GM20000 (cell line): ENCODE measurements at regions not wholly inside any gene's neighbourhood (a gene's known extent, or its start where the extent isn't known, plus 50 kb on each side); places are given as distances from the start of the nearest gene placed in this dataset.
"Not testable (repeated sequence)": the region's sequence is repeated elsewhere in the genome, so short reads cannot be mapped to it uniquely, and the experiment has no call there.

Experiments
- DNase-seq: peaks from one replicate; pipeline ENCODE4 v3.0.0; 2012; ENCODE audit warnings: low spot score
- TF ChIP-seq, protein P1 (sequence below): IDR thresholded peaks from 2 replicates; pipeline ENCODE4 v1.5.1; 2012; ENCODE audit warnings: mild to moderate bottlenecking, control low read depth; ENCODE audit errors: extremely low read depth, missing control alignments

DNA sequence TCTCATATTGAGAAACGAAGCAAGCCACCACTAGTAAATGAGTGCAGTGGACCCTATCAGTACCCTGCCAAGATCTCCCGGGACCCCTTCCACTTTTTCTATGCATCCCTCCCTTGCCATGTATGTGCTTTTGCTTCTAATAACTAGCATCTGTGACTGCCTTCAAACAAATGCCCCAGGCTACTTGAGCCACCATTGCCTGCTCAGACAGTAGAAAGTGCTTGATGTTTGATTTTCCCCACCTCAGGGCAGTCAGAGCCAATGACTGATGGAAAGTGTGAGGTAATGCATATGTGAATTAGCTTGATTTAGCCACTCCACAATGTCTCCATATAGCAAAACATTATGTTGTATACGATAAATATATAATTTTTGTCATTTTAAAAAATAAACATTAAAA, 797.3 kb upstream of the ACO1 start:
- no peak for DNase-seq
- TF ChIP-seq, protein P1, sequence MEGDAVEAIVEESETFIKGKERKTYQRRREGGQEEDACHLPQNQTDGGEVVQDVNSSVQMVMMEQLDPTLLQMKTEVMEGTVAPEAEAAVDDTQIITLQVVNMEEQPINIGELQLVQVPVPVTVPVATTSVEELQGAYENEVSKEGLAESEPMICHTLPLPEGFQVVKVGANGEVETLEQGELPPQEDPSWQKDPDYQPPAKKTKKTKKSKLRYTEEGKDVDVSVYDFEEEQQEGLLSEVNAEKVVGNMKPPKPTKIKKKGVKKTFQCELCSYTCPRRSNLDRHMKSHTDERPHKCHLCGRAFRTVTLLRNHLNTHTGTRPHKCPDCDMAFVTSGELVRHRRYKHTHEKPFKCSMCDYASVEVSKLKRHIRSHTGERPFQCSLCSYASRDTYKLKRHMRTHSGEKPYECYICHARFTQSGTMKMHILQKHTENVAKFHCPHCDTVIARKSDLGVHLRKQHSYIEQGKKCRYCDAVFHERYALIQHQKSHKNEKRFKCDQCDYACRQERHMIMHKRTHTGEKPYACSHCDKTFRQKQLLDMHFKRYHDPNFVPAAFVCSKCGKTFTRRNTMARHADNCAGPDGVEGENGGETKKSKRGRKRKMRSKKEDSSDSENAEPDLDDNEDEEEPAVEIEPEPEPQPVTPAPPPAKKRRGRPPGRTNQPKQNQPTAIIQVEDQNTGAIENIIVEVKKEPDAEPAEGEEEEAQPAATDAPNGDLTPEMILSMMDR: no peak

GRCh38 chr9:31588006-31588405, 796.4 kb upstream of the ACO1 start:
- TF ChIP-seq, protein P1: no peak

GRCh38 chr9:31588756-31589155, 795.7 kb upstream of the ACO1 start:
- DNase-seq: no peak
- TF ChIP-seq, protein P1: no peak

More at GRCh38 chr9:31588006-31588405, 796.4 kb upstream of the ACO1 start:
- no peak for DNase-seq

GRCh38 chr9:31590091-31590490, 794.4 kb upstream of the ACO1 start:
- no peak for DNase-seq
- TF ChIP-seq, protein P1: no peak

GRCh38 chr9:31597086-31597485, 787.4 kb upstream of the ACO1 start:
- not testable (repeated sequence) for DNase-seq

- DNase-seq: no peak
- TF ChIP-seq, protein P1: no peak
Measured at GRCh38 chr9:31597977-31598376, 786.5 kb upstream of the ACO1 start.

DNA sequence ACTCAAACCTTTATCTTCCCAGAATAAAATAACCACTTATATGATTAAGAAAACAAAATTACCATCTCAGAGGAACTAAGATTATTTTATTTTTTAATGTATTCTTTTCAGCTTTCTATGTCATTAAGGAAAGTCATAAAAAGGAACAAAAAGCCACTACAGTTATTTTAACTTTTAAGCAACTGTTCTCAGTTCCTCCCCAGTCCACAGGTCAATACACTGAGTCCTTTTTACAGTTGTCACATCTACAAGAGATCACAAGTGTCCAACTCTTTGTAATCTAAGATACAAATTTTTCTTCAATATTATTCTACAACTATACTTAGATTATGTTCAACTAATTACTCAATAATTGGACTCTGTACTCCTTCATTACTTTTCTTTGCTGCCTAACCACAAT, 782.8 kb upstream of the ACO1 start:
- DNase-seq: no peak
- TF ChIP-seq, protein P1: no peak

- DNase-seq: no peak
- TF ChIP-seq, protein P1: no peak
Measured at GRCh38 chr9:31604531-31604930, 779.9 kb upstream of the ACO1 start.
